Midbrain (tissue), 1 donor: ENCODE measurements at regions not wholly inside any gene's neighbourhood (a gene's known extent, or its start where the extent isn't known, plus 50 kb on each side); places are given as distances from the start of the nearest gene placed in this dataset.

ENCODE experiments used
- DNase-seq: peaks from one replicate; lab custom pipeline; 2025; lab: John Stamatoyannopoulos, UW

DNA sequence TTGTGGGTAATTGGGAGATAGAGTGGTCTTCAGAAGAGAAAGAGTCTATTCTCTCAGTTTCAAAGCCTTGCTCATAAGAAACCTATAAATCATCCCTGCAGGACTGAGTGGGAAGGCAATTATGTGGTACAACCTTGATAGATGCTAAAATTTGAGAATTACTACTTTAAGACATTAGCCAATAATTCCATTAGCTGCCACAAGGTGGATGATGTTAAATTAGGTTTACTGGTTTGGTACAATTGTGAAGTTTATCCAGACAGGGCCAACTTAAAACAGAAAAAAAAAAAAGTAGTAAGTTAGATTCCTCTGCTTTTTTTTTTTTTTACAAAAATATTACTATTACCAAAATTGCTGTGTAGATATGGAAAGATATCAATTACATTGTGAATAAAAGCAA is 73.2 kb upstream of the AMOT start:
- no peak for DNase-seq

DNA sequence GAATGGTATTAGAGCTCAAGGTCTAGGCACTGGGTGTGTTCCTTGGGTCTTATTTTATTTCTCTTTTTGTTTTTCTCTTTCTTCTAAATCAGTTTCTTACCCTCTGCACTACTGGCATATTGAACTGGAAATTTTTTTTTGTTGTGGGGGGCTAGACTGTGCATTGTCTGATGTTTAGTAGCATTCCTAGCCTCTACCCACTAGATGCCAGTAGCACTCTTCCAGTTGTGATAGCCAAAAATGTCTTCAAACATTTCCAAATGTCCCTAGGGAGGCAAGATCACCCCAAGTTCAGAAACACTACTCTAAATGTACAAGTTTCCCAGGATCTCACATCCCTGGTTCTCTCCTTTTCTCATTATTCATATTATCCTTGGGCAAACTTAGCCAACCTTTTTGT is 69.8 kb upstream of the AMOT start:
- no peak for DNase-seq

DNA sequence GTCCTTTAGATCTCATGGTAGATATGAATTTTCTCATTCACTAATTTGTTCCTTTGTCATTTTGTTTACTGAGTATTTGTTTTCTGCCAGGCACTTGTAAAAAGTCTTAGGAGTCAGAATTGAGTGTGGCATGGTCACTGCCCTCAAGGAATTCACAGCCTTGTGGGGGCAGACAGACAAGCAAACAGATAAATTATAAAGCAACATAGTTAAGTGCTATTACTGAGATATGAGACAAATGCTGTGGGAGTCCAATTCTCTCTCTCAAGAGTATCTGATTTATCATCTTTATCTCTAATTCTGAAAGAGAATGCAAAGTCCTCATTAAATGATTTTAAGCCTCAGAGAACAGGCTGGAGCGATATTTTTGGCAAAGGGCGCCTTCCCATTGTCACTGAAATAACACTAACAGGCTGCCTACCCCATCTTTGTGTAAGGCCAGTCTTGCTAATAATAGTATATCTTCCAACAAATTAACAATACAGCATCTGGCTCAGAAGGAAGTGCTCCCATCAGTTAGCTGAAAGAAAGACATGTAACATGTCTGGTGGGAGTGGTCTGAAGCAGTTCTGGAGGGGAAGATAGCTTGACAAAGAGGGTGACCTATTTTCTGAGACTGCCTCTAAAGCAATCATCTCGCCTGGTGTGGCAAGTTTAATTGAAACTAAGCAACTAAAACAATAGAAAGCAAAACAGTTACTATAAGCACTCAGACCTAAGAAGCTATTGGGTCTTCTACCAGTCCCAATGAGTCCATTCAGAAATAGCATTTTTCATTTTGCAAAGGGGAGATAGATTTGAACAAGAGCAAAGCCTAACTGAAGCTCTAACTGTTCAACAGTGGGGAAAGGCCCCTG is 61.5 kb upstream of the AMOT start:
- no peak for DNase-seq

GRCh38 chrX:112896051-112896450 is 55.4 kb upstream of the AMOT start:
- no peak for DNase-seq
